HFF-Myc (cell line): ENCODE measurements at regions not wholly inside any gene's neighbourhood (a gene's known extent, or its start where the extent isn't known, plus 50 kb on each side); places are given as distances from the start of the nearest gene placed in this dataset.
A peak's percentile ranks its signal among the peaks of the same experiment; 100 is the strongest.

ENCODE experiments used
- DNase-seq: peaks from one replicate; pipeline ENCODE4 v3.0.0-alpha.2; 2011; ENCODE audit warnings: low read depth; ENCODE audit errors: extremely low read depth
- H3K4me3 ChIP-seq: replicated peaks from 2 replicates; pipeline ENCODE4 v1.5.1; 2011; ENCODE audit warnings: low read depth, mild to moderate bottlenecking, control low read depth, low read length
- CTCF ChIP-seq: IDR thresholded peaks from 2 replicates; pipeline ENCODE4 v1.5.1; 2012; ENCODE audit warnings: mild to moderate bottlenecking, low read depth, low read length, control low read depth; ENCODE audit errors: missing control alignments

GRCh38 chr13:66219506-66219905 lies 1010.6 kb downstream of the PCDH9 start:
- no peak for TF ChIP-seq CTCF
- H3K4me3 ChIP-seq: no peak overlapping the region
- DNase-seq: no peak

- no peak overlapping the region for H3K4me3 ChIP-seq
- DNase-seq: no peak
- no peak for TF ChIP-seq CTCF
Measured at GRCh38 chr13:66218583-66218982, 1011.6 kb downstream of the PCDH9 start.

GRCh38 chr13:66216728-66217127 lies 1013.4 kb downstream of the PCDH9 start:
- TF ChIP-seq CTCF: no peak
- DNase-seq: no peak

GRCh38 chr13:66214467-66214866 lies 1015.7 kb downstream of the PCDH9 start:
- no peak for TF ChIP-seq CTCF
- DNase-seq: no peak
- no peak overlapping the region for H3K4me3 ChIP-seq

More at GRCh38 chr13:66216728-66217127, 1013.4 kb downstream of the PCDH9 start:
- no peak overlapping the region for H3K4me3 ChIP-seq

- no peak overlapping the region for H3K4me3 ChIP-seq
- TF ChIP-seq CTCF: no peak
- no peak for DNase-seq
Measured at GRCh38 chr13:66212511-66212910, 1017.6 kb downstream of the PCDH9 start.

GRCh38 chr13:66210677-66211076 lies 1019.5 kb downstream of the PCDH9 start:
- peak; percentile 12 for DNase-seq
- no peak overlapping the region for H3K4me3 ChIP-seq
- no peak for TF ChIP-seq CTCF

GRCh38 chr13:66208589-66208988 lies 1021.5 kb downstream of the PCDH9 start:
- TF ChIP-seq CTCF: no peak
- no peak for DNase-seq
- H3K4me3 ChIP-seq: no peak overlapping the region
